HEK293 (cell line): ENCODE measurements at regions not wholly inside any gene's neighbourhood (a gene's known extent, or its start where the extent isn't known, plus 50 kb on each side); places are given as distances from the start of the nearest gene placed in this dataset.

Experiments
- ATF2 ChIP-seq: fragments of 450-650 bp; formaldehyde crosslinking; IDR thresholded peaks from 2 replicates; pipeline ENCODE4 v1.5.1; 2016; ENCODE audit warnings: missing biosample characterization, missing genetic modification characterization, low read depth
- CTCF ChIP-seq: fragments of 450-650 bp; formaldehyde crosslinking; IDR thresholded peaks from 2 replicates; pipeline ENCODE4 v1.5.1; 2016; ENCODE audit warnings: missing biosample characterization, missing genetic modification characterization
- ZBTB48 ChIP-seq: fragments of 450-650 bp; formaldehyde crosslinking; IDR thresholded peaks from 2 replicates; pipeline ENCODE4 v1.5.1; 2016; ENCODE audit warnings: missing biosample characterization, missing genetic modification characterization
- ZNF202 ChIP-seq: fragments of 450-650 bp; formaldehyde crosslinking; IDR thresholded peaks from 2 replicates; pipeline ENCODE4 v1.5.1; 2016; ENCODE audit warnings: missing biosample characterization, missing genetic modification characterization, borderline replicate concordance

- TF ChIP-seq CTCF (no peak), ZNF202 (tag by site-specific recombination) (no peak), ZBTB48 (tag by site-specific recombination) (no peak), ATF2 (tag by site-specific recombination) (no peak)
Observed at GRCh38 chr10:52376694-52377354, 62.7 kb downstream of the DKK1 start.
